Stimulated activated naive CD8-positive, alpha-beta T cell treated with anti-CD3 and anti-CD28 coated beads, Interleukin-15, Interleukin-2, amounts not matched to agents 100 U/mL and 50 U/mL, for 24 hours (primary cell): ENCODE measurements at regions not wholly inside any gene's neighbourhood (a gene's known extent, or its start where the extent isn't known, plus 50 kb on each side); places are given as distances from the start of the nearest gene placed in this dataset.

Experiments used
- ATAC-seq: fragments of 150-1000 bp; cut with Tn5 transposase; one replicate; pipeline ENCODE4 v1.10.0; 2021
- DNase-seq: peaks from one replicate; pipeline ENCODE4 v3.0.0; 2021

GRCh38 chr6:148053209-148053608 is 289.4 kb upstream of the SASH1 start:
- ATAC-seq (no peak), DNase-seq (no peak)

DNA sequence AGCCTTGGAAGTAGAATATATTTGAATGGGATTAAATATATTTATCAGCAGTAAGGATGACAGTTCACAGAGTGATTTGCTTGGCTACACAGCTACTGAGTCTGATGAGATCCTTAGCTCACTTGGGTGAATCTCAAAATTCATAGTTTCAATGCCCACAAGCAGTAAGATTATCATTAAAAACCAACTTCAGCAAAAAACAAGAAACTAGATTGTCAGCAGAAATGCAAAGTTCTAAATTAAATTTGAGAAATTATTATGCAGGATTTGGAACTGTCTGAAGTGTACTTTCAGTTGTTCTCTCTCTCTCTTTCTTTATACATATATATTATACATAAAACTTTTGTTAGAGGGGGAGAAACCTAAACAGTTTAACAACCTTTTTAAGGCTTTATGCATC is 288.8 kb upstream of the SASH1 start:
- ATAC-seq = no peak
- no peak for DNase-seq

- no peak for ATAC-seq
- no peak for DNase-seq
These were observed 288.4 kb upstream of the SASH1 start for GRCh38 chr6:148054219-148054618.

GRCh38 chr6:148055419-148055818 is 287.2 kb upstream of the SASH1 start:
- no peak for DNase-seq
- no peak for ATAC-seq

GRCh38 chr6:148059869-148060268 is 282.8 kb upstream of the SASH1 start:
- no peak for DNase-seq
- no peak for ATAC-seq

- no peak for ATAC-seq
These were observed 278.1 kb upstream of the SASH1 start for GRCh38 chr6:148064406-148065134.

DNA sequence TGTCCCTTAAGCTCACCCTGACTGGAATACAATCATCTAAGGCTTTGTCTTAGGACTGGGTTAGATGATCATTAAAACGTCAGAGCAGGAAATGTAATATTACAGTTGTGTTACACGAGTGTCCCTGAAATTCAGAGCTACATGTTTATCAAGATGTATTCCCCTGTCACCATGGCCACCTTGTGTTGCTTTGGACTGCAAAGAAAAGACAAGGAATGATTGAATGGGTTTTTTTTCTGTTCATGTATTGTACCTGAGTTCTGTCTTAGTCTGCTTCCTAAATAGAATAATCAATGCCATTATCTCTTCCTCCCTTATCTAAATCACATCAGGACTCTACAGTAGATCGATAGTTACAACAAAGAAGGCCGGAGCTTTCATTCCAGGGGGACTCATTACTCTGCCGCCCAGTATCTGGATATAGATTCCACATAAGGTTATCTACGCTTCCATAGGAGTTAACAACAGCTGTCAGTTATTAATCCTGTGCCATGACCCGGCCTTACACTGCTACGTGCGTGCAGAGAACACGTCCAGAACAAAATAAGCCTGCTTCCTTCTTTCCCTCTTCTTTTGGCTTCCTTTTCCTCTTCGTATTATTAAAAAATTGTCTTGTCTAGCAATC is 274.1 kb upstream of the SASH1 start:
- ATAC-seq (no peak), DNase-seq (no peak)

More at GRCh38 chr6:148064406-148065134, 278.1 kb upstream of the SASH1 start:
- no peak for DNase-seq

DNA sequence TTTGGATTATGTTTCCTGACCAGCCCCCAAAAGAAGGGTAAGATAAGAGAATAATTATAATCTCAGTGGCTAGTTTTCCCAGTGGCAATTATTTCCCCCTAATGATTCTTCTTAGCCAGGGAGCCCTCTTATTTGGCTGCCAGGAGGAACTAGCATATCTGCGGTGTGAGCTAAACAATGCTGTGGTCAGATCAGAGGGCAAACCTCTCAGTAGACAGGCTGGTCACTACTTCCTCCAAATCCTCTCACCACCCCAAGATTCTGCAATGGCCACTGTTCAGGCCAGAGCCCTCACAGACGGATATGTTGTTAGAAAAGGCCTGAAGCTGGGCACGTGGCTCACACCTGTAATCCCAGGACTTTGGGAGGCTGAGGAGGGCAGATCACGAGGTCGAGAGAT is 273.4 kb upstream of the SASH1 start:
- no peak for ATAC-seq
- no peak for DNase-seq

DNA sequence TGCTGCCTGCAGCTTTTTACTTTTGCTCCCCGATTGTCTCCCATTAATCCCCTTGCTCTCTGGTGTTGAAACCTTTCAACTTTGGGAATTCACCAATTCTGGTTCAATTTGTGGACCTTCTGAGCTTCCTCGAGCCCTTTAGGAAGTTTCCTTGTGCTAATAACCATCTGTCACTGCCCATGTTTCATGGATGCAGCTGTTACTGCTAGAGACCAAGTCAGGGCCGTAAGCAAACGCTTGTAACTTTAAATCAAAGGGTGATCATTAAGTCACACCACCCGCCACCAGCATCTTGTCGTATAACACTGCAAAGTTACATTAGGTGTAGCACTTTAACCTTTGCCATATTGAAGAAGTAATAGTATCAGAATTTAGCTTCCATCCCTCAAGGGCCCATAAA is 268.3 kb upstream of the SASH1 start:
- ATAC-seq (no peak), DNase-seq (no peak)

DNA sequence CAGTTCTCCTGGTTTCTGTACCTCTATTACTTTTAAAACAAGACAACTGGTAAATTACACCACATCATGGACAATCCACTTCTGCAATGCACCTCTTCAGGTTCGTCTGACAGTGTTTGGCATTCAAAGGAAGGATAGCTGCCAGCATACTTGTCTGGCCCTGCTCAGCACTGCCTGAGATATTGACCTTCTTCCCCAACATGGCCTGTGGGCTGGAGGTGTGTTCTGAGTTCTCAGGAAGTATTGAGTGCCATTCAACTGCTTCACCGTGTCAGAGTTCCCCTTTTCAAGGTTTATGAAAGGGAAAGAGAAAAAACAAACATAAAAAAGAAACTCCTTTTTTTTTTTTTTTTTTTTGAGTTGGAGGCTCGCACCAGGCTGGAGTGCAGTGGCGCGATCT is 267.9 kb upstream of the SASH1 start:
- DNase-seq = no peak
- ATAC-seq = no peak

- no peak for ATAC-seq
- no peak for DNase-seq
These were observed 267.3 kb upstream of the SASH1 start for GRCh38 chr6:148075352-148075751.

- ATAC-seq (no peak), DNase-seq (no peak)
These were observed 266.6 kb upstream of the SASH1 start for GRCh38 chr6:148076051-148076450.

DNA sequence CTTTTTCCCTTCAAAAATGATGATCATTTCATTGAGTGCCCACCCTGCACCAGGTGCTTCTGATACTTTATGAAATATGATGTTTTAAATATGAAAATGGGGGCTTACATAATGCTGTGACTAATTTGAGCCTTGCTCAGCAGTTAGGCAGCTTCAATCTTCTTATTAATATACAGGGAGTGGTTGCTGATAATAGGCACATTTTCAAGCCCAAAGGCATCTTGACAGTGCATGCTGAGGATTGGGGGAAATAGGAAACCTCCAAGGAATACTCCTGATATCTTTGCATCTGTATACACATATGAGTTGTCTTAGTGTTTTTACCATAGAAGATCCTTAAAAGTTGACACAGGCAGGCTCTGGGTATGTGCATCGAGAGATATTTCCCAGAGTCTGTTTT is 262.3 kb upstream of the SASH1 start:
- DNase-seq (no peak), ATAC-seq (no peak)

DNA sequence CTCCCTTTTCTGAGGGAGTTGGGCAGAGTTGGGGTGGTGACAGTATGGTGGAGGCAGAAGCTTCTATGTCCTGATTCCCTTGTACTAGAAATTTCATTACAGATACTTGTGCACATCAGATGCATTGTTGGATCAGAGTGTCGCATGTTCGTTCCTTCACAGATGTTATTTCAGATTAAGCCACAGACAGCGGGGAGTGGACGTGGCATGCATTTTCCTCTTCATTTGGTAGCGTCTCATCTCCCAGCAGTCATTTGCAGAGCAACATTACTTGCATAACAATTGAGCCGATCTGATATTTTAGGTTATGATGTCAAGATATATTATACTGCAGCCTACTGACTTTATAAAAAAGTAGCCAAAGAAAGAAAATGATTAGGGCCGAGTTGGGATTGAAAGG is 261.6 kb upstream of the SASH1 start:
- ATAC-seq = no peak
- no peak for DNase-seq

DNA sequence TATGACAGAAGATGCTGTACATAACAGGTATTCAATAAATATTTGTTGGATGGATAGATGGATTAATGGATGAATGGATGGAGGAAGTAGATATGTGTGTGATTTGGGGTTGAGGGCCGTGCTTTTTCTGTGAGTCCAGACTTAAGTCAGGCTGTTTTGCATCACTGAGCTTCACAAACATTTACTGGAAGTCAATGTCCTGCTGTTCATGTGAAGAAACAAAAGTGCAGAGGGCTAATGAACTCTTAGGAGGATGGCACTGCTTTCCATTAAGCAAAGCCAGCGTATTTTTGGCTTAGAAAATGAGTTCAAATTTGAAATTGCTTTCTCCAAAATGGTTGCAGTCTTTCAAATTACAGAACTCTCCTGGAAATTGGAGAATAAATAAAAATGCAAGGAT is 260.6 kb upstream of the SASH1 start:
- no peak for ATAC-seq
- DNase-seq = no peak

DNA sequence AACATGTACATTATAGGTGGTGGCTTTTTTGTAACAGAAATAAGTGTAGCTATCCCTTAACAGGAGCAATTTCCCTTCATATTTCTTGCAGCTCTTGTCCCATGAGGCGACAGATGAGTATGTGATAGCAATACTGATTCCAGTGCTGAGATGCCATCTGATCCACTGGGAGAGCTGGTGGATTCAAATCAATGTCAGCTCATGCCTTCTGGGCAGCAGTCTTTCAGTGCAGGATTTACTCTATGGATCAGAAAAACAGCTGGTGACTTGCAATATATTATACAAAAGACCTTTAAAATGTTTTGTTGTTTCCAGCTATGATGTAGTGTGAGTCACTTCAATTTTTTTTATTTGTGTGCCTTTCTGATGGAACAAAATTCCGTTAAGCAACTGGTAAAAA is 259.9 kb upstream of the SASH1 start:
- no peak for DNase-seq
- ATAC-seq = no peak

DNA sequence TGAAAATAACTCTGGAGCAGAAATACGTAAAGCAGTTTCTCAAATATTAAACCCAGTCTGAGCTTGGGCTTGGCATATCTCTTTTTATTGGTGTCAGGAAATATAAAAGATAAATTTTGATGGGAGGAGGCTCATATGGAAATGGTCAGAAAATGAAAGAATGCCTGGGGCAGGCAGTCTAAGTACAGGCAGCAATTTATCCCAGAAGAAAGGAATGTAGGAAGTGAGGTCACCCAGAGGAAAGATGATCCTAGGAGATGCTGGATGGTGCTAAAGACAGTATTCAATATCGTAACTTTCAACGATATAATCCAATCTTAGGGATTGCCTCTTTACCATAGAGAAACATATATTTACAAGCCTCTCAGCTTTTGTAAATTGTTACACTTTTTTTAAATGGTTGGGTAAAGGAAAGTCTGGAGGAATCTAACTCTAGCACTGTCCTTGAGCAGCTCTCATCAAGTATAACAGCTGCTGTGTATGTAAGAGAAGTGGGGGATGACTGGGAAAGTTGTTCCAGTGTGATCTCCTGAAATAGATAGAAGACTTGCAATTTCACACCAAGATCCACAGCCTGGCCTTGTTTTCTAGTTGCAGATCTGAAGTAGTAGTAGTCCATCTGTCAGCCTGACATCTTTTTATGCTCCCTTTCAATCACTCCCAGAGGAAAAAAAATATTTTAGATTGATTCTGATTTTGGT is 256.9 kb upstream of the SASH1 start:
- no peak for ATAC-seq

GRCh38 chr6:148086386-148086785 is 256.3 kb upstream of the SASH1 start:
- DNase-seq = no peak
- ATAC-seq = no peak

More for the DNA sequence above, 256.9 kb upstream of the SASH1 start:
- DNase-seq = no peak

DNA sequence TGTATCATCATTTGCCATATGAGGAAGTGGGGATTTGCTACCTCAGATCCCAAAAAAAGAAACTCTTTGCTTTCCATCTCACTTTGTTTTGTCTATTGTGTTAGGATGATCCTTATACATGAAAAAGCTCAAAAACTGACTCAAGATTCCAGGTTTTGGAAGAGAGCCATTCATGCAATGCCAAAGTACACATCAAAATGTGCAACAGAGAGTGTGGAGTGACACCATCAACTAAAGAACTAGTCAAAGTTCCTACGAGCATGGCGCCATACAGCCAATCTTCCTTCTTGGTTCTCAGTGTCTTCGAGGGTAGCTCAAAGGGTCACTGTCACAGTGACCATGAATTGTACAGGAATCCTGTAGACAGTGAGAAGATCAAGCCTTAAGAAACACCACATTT is 255.8 kb upstream of the SASH1 start:
- ATAC-seq (no peak), DNase-seq (no peak)

DNA sequence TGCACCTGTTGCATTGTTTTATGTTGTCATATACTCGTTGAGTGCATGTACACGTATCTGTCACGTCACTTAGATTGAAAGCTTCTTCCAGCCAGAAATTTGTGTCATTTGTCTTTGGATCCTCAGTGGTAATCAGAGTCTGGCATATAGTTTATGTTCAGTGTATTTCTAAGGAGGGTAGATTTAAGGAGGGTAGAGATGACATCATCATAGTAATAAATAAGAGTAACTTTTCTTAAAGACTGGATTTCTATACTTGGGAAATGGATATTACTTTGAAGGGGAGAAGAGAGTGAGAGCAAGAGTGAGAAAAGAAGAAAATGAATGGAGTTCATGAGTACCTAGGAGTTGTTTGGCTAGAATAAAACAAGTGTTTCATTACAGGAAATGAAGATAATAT is 255.0 kb upstream of the SASH1 start:
- ATAC-seq (no peak), DNase-seq (no peak)

DNA sequence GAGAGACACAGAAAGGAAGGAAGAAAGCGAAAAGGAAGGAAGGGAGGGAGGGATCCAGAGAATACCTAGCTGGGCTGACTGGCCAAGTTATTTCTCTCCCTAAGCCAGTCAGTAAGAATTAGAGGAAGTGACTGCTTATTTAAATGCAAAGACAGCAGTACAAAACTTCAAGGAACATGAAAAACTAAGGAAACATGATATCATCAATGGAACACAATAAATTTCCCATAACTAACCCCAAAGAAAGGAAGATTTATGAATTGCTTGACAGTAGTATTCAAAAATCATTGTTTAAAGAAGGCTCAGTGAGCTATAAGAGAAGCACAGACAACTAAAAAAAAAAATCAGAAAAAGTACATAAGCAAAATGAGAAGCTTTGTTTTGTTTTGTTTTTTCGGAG is 252.3 kb upstream of the SASH1 start:
- DNase-seq (no peak), ATAC-seq (no peak)

DNA sequence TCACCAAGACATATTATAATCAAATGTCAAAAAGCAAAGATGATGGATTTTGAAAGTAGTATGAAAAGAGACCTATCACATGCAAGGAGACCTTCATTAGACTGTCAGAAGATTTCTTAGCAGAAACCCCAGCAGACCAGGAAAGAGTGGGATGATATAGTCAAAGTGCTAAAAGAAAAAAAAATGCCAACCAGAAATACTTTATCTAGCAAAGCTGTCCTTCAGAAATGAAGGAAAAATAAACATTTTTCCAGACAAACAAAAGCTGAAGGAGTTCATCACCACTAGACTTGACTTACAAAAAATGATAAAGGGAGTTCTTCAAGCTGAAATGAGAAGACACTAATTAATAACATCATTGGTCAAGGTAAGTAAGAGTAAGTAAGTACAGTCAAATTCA is 251.2 kb upstream of the SASH1 start:
- ATAC-seq (no peak), DNase-seq (no peak)

DNA sequence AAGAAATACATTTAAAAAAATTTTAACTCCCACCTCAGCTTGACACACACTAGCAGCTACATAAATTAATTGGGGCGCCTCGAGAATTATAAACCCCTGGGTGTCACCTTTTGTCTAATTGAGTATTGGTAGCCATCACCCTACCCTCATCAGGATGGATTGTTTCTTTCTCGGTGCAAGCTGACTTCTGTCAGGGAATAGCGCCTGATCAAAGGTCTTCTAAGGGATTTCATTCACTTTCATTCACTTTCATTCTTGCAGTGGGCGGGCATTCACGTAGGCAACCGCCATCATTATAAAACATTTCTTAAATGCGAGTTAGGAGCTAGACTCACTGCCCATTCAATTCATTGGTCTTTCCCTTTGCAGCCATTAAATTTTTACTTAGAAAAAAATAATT is 239.2 kb upstream of the SASH1 start:
- no peak for DNase-seq
- no peak for ATAC-seq

DNA sequence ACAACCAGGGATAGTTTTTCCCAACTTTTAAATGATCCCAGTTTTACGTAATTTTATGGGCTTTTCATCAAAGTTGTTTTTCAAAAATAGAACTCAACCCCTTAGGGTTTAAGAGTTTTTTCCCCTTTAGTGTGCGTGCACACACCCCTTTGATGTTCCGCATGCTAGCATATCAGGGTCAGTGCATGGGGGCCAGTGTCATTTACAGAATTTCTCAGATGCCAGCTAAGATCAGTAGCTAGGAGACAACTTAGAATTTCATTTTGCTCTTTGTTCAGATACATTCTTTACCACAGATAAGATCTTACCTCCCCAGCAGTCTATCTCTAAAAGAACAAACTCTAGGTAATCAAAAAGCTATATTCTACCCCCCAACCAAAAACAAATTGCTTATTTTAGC is 238.5 kb upstream of the SASH1 start:
- no peak for DNase-seq
- no peak for ATAC-seq
